ENCODE measurements at regions not wholly inside any gene's neighbourhood (a gene's known extent, or its start where the extent isn't known, plus 50 kb on each side); places are given as distances from the start of the nearest gene placed in this dataset.

- Mint-ChIP-seq H3K4me1 (peaks cover 7% of the 10 kb centered on the region), H3K9me3 (peaks cover 5% of the 10 kb centered on the region), H3K36me3 (ENCODE audit: low read depth) (peaks cover 3% of the 10 kb centered on the region), H3K27ac (ENCODE audit: unreplicated experiment) (no peak overlapping the region), H3K4me3 (no peak overlapping the region), H3K27me3 (ENCODE audit: low read depth) (no peaks in the 10 kb centered on the region)
- no peak for DNase-seq (ENCODE audit: low read depth, low spot score)
- no peak for TF ChIP-seq CTCF (conservative IDR thresholded peaks at IDR 0.05)
These were observed 246.5 kb downstream of the RPLP1 start for GRCh38 chr15:69699096-69699495.

GRCh38 chr15:69700380-69700779 lies 247.8 kb downstream of the RPLP1 start:
- Mint-ChIP-seq H3K36me3 (ENCODE audit: low read depth) (peaks cover 3% of the 10 kb centered on the region), H3K4me1 (peaks cover 7% of the 10 kb centered on the region), H3K9me3 (peaks cover 5% of the 10 kb centered on the region), H3K27ac (ENCODE audit: unreplicated experiment) (no peak overlapping the region), H3K4me3 (no peak overlapping the region), H3K27me3 (ENCODE audit: low read depth) (no peaks in the 10 kb centered on the region)
- no peak for TF ChIP-seq CTCF (conservative IDR thresholded peaks at IDR 0.05)
- no peak for DNase-seq (ENCODE audit: low read depth, low spot score)

- H3K9me3 Mint-ChIP-seq = peaks cover 5% of the 10 kb centered on the region
- H3K27me3 Mint-ChIP-seq (ENCODE audit: low read depth) = no peaks in the 10 kb centered on the region
- no peak for TF ChIP-seq CTCF (conservative IDR thresholded peaks at IDR 0.05)
- H3K36me3 Mint-ChIP-seq (ENCODE audit: low read depth) = peaks cover 3% of the 10 kb centered on the region
- H3K4me1 Mint-ChIP-seq = peaks cover 7% of the 10 kb centered on the region
- no peak overlapping the region for H3K27ac Mint-ChIP-seq (ENCODE audit: unreplicated experiment)
- no peak for DNase-seq (ENCODE audit: low read depth, low spot score)
- H3K4me3 Mint-ChIP-seq = no peak overlapping the region
These were observed 248.6 kb downstream of the RPLP1 start for GRCh38 chr15:69701198-69701597.

- DNase-seq (ENCODE audit: low read depth, low spot score) = no peak
- Mint-ChIP-seq H3K36me3 (ENCODE audit: low read depth) (peaks cover 3% of the 10 kb centered on the region), H3K9me3 (peaks cover 8% of the 10 kb centered on the region), H3K27me3 (ENCODE audit: low read depth) (no peaks in the 10 kb centered on the region), H3K27ac (ENCODE audit: unreplicated experiment) (no peak overlapping the region), H3K4me3 (no peak overlapping the region), H3K4me1 (no peaks in the 10 kb centered on the region)
- no peak for TF ChIP-seq CTCF (conservative IDR thresholded peaks at IDR 0.05)
These were observed 251.0 kb downstream of the RPLP1 start for GRCh38 chr15:69703532-69704187.

GRCh38 chr15:69704229-69704628 lies 251.6 kb downstream of the RPLP1 start:
- no peak overlapping the region for H3K4me3 Mint-ChIP-seq
- DNase-seq (ENCODE audit: low read depth, low spot score) = no peak
- peaks cover 8% of the 10 kb centered on the region for H3K9me3 Mint-ChIP-seq
- H3K36me3 Mint-ChIP-seq (ENCODE audit: low read depth) = peaks cover 3% of the 10 kb centered on the region
- no peak overlapping the region for H3K27ac Mint-ChIP-seq (ENCODE audit: unreplicated experiment)
- H3K27me3 Mint-ChIP-seq (ENCODE audit: low read depth) = no peaks in the 10 kb centered on the region
- TF ChIP-seq CTCF (conservative IDR thresholded peaks at IDR 0.05) = no peak
- no peaks in the 10 kb centered on the region for H3K4me1 Mint-ChIP-seq
